Caco-2 (cell line): ENCODE measurements at regions not wholly inside any gene's neighbourhood (a gene's known extent, or its start where the extent isn't known, plus 50 kb on each side); places are given as distances from the start of the nearest gene placed in this dataset.
A peak's percentile ranks its signal among the peaks of the same experiment; 100 is the strongest.

Source experiments
- BruUV-seq: library from RNA; stranded (reverse); fragments of 400-500 nt; replicated peaks from 2 replicates; lab custom pipeline; 2021; lab: Mats Ljungman, UMichigan
- CTCF ChIA-PET: fragments of 300-600 bp; sonication (Branson Sonifier 250); formaldehyde crosslinking; loops from one replicate; lab custom pipeline; 2022; ENCODE audit warnings: antibody characterized with exemption; lab: Charles Lee
- POLR2A ChIA-PET: fragments of 300-600 bp; sonication (Branson Sonifier 250); formaldehyde crosslinking; loops from one replicate; lab custom pipeline; 2022; ENCODE audit warnings: antibody characterized with exemption; lab: Charles Lee
- DNase-seq, 2 experiments: peaks; one replicate each; pipeline versions ENCODE4 v3.0.0 to v3.0.0-alpha.2; 2020 to 2022
- H3K27me3 ChIP-seq: replicated peaks from 2 replicates; pipeline ENCODE4 v1.6.0; 2011; ENCODE audit warnings: low read length; ENCODE audit not compliant: control insufficient read depth, insufficient read depth
- H3K36me3 ChIP-seq: 2 replicates; pipeline ENCODE4 v1.5.1; 2011; ENCODE audit warnings: low read length; ENCODE audit not compliant: control insufficient read depth, insufficient read depth
- H3K4me1 ChIP-seq: fragments of 250-450 bp; sonication (Bioruptor Pico); 2 replicates; pipeline ENCODE4 v1.5.1; 2020; ENCODE audit warnings: mild to moderate bottlenecking
- H3K4me3 ChIP-seq: 2 replicates; pipeline ENCODE4 v1.5.1; 2011; ENCODE audit warnings: low read depth, mild to moderate bottlenecking, control low read depth, low read length
- H3K9me3 ChIP-seq: fragments of 250-450 bp; sonication (Bioruptor Pico); 2 replicates; pipeline ENCODE4 v1.5.1; 2020; ENCODE audit warnings: mild to moderate bottlenecking, moderate library complexity
- H3K27ac Mint-ChIP-seq: one replicate; pipeline ENCODE4 v1.8.0; 2022; ENCODE audit warnings: mixed read lengths; ENCODE audit not compliant: unreplicated experiment
- H3K27me3 Mint-ChIP-seq: one replicate; pipeline ENCODE4 v1.8.0; 2022; ENCODE audit warnings: mixed read lengths; ENCODE audit not compliant: insufficient read depth, unreplicated experiment
- H3K36me3 Mint-ChIP-seq: one replicate; pipeline ENCODE4 v1.8.0; 2022; ENCODE audit warnings: mild to moderate bottlenecking, mixed read lengths; ENCODE audit not compliant: insufficient read depth, unreplicated experiment
- H3K4me1 Mint-ChIP-seq: one replicate; pipeline ENCODE4 v1.8.0; 2022; ENCODE audit warnings: low read depth, mixed read lengths; ENCODE audit not compliant: unreplicated experiment
- H3K4me3 Mint-ChIP-seq: one replicate; pipeline ENCODE4 v1.8.0; 2022; ENCODE audit warnings: mild to moderate bottlenecking, moderate library complexity, mixed read lengths; ENCODE audit not compliant: unreplicated experiment
- H3K9me3 Mint-ChIP-seq: one replicate; pipeline ENCODE4 v1.8.0; 2022; ENCODE audit warnings: mixed read lengths; ENCODE audit not compliant: unreplicated experiment
- intact Hi-C: fragments of 100-400 bp; cut with micrococcal nuclease; formaldehyde crosslinking; loops from one replicate; pipeline ENCODE4 v1.10.0; 2022; ENCODE audit not compliant: unreplicated experiment
- TF ChIP-seq, protein P1 (sequence below), 2 experiments: fragments of 200-600 bp in 1 of 2; IDR thresholded peaks; 1 replicate in 1 of 2; 2 replicates in 1 of 2; pipeline versions ENCODE4 v1.5.1 to v1.8.0; 2011 to 2022; ENCODE audit warnings: antibody characterized with exemption in 1 of 2, control low read depth in 1 of 2, inconsistent platforms in 1 of 2, low read depth in 1 of 2, low read length in 1 of 2, mild to moderate bottlenecking in 1 of 2, moderate library complexity in 1 of 2; ENCODE audit not compliant: insufficient read depth in 1 of 2, severe bottlenecking in 1 of 2, unreplicated experiment in 1 of 2

DNA sequence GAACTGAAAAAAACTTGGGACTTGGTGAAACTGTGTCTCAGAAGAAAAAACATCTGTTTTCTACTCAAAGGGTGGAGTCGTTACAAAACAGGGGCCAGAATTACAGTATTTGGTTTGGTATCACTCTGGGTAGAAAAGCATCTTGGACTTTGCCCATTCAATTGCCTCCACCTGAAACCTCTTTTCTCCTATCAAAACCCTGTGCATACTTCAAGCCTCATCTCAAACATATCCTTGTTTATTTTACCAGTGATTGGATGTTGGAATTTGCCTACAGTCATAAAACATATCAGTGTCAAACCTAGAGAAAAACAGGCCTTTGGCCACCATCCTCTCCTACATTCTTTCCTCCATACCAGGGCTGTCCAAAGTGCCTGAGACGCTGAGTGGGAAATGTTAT is 281.5 kb downstream of the PLPP3 start:
- H3K9me3 Mint-ChIP-seq, result peaks cover 14% of the 10 kb centered on the region
- H3K4me1 ChIP-seq, result peaks cover 63% of the 10 kb centered on the region
- TF ChIP-seq, protein P1, sequence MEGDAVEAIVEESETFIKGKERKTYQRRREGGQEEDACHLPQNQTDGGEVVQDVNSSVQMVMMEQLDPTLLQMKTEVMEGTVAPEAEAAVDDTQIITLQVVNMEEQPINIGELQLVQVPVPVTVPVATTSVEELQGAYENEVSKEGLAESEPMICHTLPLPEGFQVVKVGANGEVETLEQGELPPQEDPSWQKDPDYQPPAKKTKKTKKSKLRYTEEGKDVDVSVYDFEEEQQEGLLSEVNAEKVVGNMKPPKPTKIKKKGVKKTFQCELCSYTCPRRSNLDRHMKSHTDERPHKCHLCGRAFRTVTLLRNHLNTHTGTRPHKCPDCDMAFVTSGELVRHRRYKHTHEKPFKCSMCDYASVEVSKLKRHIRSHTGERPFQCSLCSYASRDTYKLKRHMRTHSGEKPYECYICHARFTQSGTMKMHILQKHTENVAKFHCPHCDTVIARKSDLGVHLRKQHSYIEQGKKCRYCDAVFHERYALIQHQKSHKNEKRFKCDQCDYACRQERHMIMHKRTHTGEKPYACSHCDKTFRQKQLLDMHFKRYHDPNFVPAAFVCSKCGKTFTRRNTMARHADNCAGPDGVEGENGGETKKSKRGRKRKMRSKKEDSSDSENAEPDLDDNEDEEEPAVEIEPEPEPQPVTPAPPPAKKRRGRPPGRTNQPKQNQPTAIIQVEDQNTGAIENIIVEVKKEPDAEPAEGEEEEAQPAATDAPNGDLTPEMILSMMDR (IDR thresholded peaks at IDR 0.05; ENCODE audit: insufficient read depth in 1 of 2, low read depth in 1 of 2, low read length in 1 of 2, severe bottlenecking in 1 of 2, unreplicated experiment in 1 of 2), result no peak
- no peaks in the 10 kb centered on the region for H3K9me3 ChIP-seq
- H3K27me3 ChIP-seq, result no peaks in the 10 kb centered on the region
- intact Hi-C loops, result loop anchor here (1.0 to 5.0 kb wide), 4 partner anchors 62 to 269 kb away; no protein-coding TSS in a partner anchor
- H3K27ac Mint-ChIP-seq, result peak overlapping the region; percentile 93
- ChIA-PET CTCF (no interaction called here), POLR2A (no interaction called here)
- no peaks in the 10 kb centered on the region for H3K27me3 Mint-ChIP-seq
- peak overlapping the region; percentile 28 for H3K4me3 Mint-ChIP-seq
- H3K4me1 Mint-ChIP-seq, result peaks cover 29% of the 10 kb centered on the region
- no peaks in the 10 kb centered on the region; the same call in 1 of the 2 replicates for H3K36me3 ChIP-seq
- no peak overlapping the region for H3K4me3 ChIP-seq
- BruUV-seq, result no TSS peak
- DNase-seq, result peak; percentile 72 to 75
- no peaks in the 10 kb centered on the region for H3K36me3 Mint-ChIP-seq

DNA sequence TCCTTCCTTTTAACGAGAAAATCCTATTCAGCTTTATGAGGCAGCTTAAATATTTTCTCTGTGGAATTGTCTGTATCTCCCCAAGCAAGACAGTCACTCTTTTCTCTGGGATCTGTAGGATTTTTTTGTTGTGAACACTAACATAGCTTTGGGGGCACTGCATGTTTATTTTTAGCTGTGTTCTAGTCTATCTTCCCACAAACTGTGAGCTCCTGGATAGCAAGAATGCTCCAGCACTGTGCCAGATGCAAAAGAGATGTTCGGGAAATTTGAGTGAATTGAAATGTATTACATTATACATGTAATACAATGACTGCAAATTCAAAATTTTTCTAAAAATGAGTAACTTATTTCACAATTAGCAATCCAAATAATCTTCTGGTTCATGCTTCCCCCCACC is 282.2 kb downstream of the PLPP3 start:
- TSS peak; percentile 99 for BruUV-seq
- Mint-ChIP-seq H3K36me3 (no peaks in the 10 kb centered on the region), H3K27me3 (no peaks in the 10 kb centered on the region), H3K27ac (peak overlapping the region; percentile 93), H3K4me1 (peaks cover 29% of the 10 kb centered on the region), H3K4me3 (peak overlapping the region; percentile 22), H3K9me3 (peaks cover 14% of the 10 kb centered on the region)
- Histone ChIP-seq H3K9me3 (no peaks in the 10 kb centered on the region), H3K4me3 (no peak overlapping the region), H3K4me1 (peaks cover 63% of the 10 kb centered on the region), H3K27me3 (no peaks in the 10 kb centered on the region), H3K36me3 (no peaks in the 10 kb centered on the region; the same call in 1 of the 2 replicates)
- intact Hi-C loops, result loop anchor here (5.0 kb wide), 1 partner anchor 270 kb away; no protein-coding TSS in a partner anchor
- ChIA-PET POLR2A (no interaction called here), CTCF (no interaction called here)
- TF ChIP-seq, protein P1 (IDR thresholded peaks at IDR 0.05; ENCODE audit: insufficient read depth in 1 of 2, low read depth in 1 of 2, low read length in 1 of 2, severe bottlenecking in 1 of 2, unreplicated experiment in 1 of 2), result no peak
- no peak for DNase-seq

DNA sequence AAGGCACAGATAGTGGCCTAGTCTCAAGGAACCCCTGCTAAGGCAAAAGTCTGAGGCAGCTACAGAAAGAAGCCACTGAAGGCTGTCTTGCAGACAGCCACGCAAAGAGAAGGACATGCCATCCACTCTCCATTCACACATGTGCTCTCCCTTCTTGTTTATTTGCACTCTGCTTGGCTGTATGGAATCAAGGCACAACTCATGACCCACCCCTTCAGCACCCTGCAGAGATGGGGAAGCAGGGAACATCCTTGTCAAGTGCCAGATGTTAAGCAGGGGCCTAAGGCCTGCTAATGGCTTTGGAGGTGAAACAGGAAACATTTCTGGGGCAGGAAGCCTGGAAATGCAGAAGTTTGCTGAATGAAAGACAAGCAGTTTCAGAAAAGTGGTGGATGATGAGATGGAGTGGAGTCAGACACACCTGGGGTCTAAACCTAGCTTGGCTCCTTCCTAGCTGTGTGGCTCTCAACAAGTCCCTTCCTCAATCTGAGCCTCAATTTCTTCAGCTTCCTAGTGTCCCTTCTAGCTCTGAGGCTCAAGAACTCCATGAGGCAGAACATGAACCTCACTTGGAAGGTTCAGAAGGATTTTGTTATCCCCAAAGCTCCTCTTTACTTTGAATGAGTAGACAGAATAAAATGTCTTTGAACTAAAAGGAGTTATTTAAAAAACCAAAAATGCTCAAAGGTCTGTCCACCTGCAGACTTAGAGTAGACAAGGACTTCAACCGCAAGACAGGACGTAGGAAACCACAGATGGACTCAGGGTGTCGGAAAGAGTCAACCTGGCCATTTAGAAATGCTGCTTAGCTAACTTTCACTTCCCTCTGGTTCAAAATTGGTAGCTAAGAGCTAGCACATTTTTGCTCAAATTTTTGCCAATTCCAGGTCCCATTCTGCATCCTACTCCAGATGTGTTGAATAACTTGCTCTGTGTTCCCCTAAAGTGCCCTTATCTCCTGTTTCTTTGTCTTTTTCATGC is 283.1 kb downstream of the PLPP3 start:
- no peaks in the 10 kb centered on the region for H3K27me3 Mint-ChIP-seq
- TF ChIP-seq, protein P1 (IDR thresholded peaks at IDR 0.05; ENCODE audit: insufficient read depth in 1 of 2, low read depth in 1 of 2, low read length in 1 of 2, severe bottlenecking in 1 of 2, unreplicated experiment in 1 of 2), result no peak
- H3K9me3 Mint-ChIP-seq, result peaks cover 14% of the 10 kb centered on the region
- no peak for DNase-seq
- no peaks in the 10 kb centered on the region for H3K9me3 ChIP-seq
- ChIA-PET POLR2A (no interaction called here), CTCF (interaction anchor here (0.6 kb wide), 1 partner anchor 1050 kb away, joined by 3 read pairs; no protein-coding TSS in a partner anchor)
- H3K36me3 ChIP-seq, result no peaks in the 10 kb centered on the region; the same call in 1 of the 2 replicates
- no TSS peak for BruUV-seq
- no peak overlapping the region for H3K4me3 ChIP-seq
- H3K36me3 Mint-ChIP-seq, result no peaks in the 10 kb centered on the region
- peak overlapping the region; percentile 22 for H3K4me3 Mint-ChIP-seq
- H3K4me1 ChIP-seq, result peaks cover 58% of the 10 kb centered on the region
- no peaks in the 10 kb centered on the region for H3K27me3 ChIP-seq
- intact Hi-C loops, result loop anchor here (5.0 kb wide), 1 partner anchor 271 kb away; no protein-coding TSS in a partner anchor
- peak overlapping the region; percentile 93 for H3K27ac Mint-ChIP-seq
- H3K4me1 Mint-ChIP-seq, result peaks cover 29% of the 10 kb centered on the region
